DND-41 (cell line): ENCODE measurements at regions not wholly inside any gene's neighbourhood (a gene's known extent, or its start where the extent isn't known, plus 50 kb on each side); places are given as distances from the start of the nearest gene placed in this dataset.

ENCODE experiments used
- ATAC-seq: fragments of 200-7000 bp; cut with Tn5 transposase; 3 replicates; pipeline ENCODE4 v1.9.1; 2021; ENCODE audit warnings: low read depth; ENCODE audit not compliant: insufficient read depth
- DNase-seq: peaks from one replicate; pipeline ENCODE4 v3.0.0-alpha.2; 2020
- H2AFZ ChIP-seq: 2 replicates; pipeline ENCODE4 v1.6.0; 2012; ENCODE audit warnings: low read depth, low read length
- H3K27ac ChIP-seq: 2 replicates; pipeline ENCODE4 v1.5.1; 2012; ENCODE audit warnings: low read length, inconsistent platforms
- H3K27me3 ChIP-seq: fragments of 200-600 bp; sonication (generic); 2 replicates; pipeline ENCODE4 v1.6.0; 2012; ENCODE audit warnings: low read length, mild to moderate bottlenecking, inconsistent platforms; ENCODE audit not compliant: insufficient read depth, poor library complexity
- H3K36me3 ChIP-seq: 2 replicates; pipeline ENCODE4 v1.5.1; 2012; ENCODE audit warnings: low read length, inconsistent platforms; ENCODE audit not compliant: insufficient read depth
- H3K4me1 ChIP-seq: 2 replicates; pipeline ENCODE4 v1.5.1; 2012; ENCODE audit warnings: mild to moderate bottlenecking, low read length; ENCODE audit not compliant: insufficient read depth
- H3K4me2 ChIP-seq: 2 replicates; pipeline ENCODE4 v1.6.0; 2012; ENCODE audit warnings: mild to moderate bottlenecking, moderate library complexity, low read length, inconsistent platforms; ENCODE audit not compliant: insufficient read depth
- H3K4me3 ChIP-seq, 2 experiments: fragments of 200-600 bp in 1 of 2; shearing (Covaris generic) in 1 of 2; 2 replicates each; pipeline ENCODE4 v1.5.1; 2012 to 2016; ENCODE audit warnings: inconsistent platforms in 2 of 2, low read length in 2 of 2, mild to moderate bottlenecking in 2 of 2, low read depth in 1 of 2, moderate library complexity in 1 of 2
- H3K79me2 ChIP-seq: 2 replicates; pipeline ENCODE4 v1.6.0; 2012; ENCODE audit warnings: low read length, inconsistent platforms; ENCODE audit not compliant: insufficient read depth
- H3K9ac ChIP-seq: 2 replicates; pipeline ENCODE4 v1.6.0; 2012; ENCODE audit warnings: low read depth, mild to moderate bottlenecking, inconsistent platforms, low read length, moderate library complexity
- H3K9me3 ChIP-seq: 2 replicates; pipeline ENCODE4 v1.5.1; 2012; ENCODE audit warnings: low read length, moderate library complexity, mild to moderate bottlenecking, inconsistent platforms; ENCODE audit not compliant: insufficient read depth, severe bottlenecking
- H4K20me1 ChIP-seq: 2 replicates; pipeline ENCODE4 v1.6.0; 2012; ENCODE audit warnings: low read length; ENCODE audit not compliant: insufficient read depth
- EZH2 ChIP-seq: IDR thresholded peaks from 3 replicates; pipeline ENCODE4 v1.6.1; 2012; ENCODE audit warnings: borderline replicate concordance, low read depth, mild to moderate bottlenecking, moderate library complexity, low read length, inconsistent platforms; ENCODE audit not compliant: severe bottlenecking
- TF ChIP-seq, protein P1 (sequence below): IDR thresholded peaks from 2 replicates; pipeline ENCODE4 v1.5.1; 2012; ENCODE audit warnings: borderline replicate concordance, low read length, moderate library complexity, mild to moderate bottlenecking; ENCODE audit not compliant: poor library complexity, severe bottlenecking; ENCODE audit errors: extremely low read depth

DNA sequence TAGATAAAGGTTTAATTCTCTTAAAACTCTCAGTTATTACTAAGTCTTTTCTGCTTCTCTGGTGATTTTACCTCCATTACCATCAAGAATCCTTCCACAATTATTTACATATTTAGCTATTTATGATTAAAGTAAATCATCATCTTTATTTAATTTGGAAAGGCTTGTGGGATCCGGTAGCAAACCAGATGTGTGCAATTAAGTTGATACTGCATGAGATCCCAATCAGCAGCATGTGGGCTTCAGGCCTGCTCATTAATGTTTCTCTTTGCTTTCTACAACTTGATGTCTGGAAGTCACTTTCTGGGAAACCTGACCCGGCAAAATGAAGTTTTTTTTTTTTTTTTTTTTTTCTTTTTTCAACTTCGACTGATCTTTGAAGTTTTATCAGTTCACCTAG, 558.4 kb upstream of the ANO5 start:
- Histone ChIP-seq H4K20me1 (no peaks in the 10 kb centered on the region), H3K27ac (no peak overlapping the region), H3K9me3 (no peaks in the 10 kb centered on the region), H3K9ac (no peak overlapping the region), H3K4me1 (no peaks in the 10 kb centered on the region), H3K4me3 (no peak overlapping the region), H2AFZ (no peak overlapping the region), H3K27me3 (no peaks in the 10 kb centered on the region), H3K4me2 (no peak overlapping the region), H3K36me3 (no peaks in the 10 kb centered on the region), H3K79me2 (no peaks in the 10 kb centered on the region)
- TF ChIP-seq, protein P1, sequence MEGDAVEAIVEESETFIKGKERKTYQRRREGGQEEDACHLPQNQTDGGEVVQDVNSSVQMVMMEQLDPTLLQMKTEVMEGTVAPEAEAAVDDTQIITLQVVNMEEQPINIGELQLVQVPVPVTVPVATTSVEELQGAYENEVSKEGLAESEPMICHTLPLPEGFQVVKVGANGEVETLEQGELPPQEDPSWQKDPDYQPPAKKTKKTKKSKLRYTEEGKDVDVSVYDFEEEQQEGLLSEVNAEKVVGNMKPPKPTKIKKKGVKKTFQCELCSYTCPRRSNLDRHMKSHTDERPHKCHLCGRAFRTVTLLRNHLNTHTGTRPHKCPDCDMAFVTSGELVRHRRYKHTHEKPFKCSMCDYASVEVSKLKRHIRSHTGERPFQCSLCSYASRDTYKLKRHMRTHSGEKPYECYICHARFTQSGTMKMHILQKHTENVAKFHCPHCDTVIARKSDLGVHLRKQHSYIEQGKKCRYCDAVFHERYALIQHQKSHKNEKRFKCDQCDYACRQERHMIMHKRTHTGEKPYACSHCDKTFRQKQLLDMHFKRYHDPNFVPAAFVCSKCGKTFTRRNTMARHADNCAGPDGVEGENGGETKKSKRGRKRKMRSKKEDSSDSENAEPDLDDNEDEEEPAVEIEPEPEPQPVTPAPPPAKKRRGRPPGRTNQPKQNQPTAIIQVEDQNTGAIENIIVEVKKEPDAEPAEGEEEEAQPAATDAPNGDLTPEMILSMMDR = no peak
- no peak for TF ChIP-seq EZH2
- DNase-seq (no peak), ATAC-seq (no peak)

DNA sequence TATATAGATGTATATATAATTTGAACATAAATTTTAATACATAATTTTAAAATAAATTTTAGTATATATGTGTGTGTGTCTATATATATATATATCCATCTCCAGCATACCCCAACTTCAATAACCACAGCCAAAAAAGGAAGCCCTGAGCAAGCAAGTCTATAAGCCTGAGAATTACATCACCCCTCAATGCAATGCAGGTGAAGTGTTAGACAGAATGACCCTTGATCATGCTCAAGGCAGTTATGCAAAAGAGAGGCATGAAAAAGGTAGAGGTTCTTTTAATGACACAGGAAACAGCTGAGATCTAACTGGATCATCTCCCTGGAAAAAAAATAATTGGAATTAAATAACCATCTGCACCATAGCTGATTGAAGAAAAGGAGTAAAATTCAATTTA, 557.9 kb upstream of the ANO5 start:
- Histone ChIP-seq H2AFZ (no peak overlapping the region), H3K4me1 (peaks cover 3% of the 10 kb centered on the region; the same call in 1 of the 2 replicates), H3K9ac (no peak overlapping the region), H3K27me3 (no peaks in the 10 kb centered on the region), H4K20me1 (no peaks in the 10 kb centered on the region), H3K36me3 (no peaks in the 10 kb centered on the region), H3K27ac (no peak overlapping the region), H3K79me2 (no peaks in the 10 kb centered on the region), H3K9me3 (no peaks in the 10 kb centered on the region), H3K4me3 (no peak overlapping the region), H3K4me2 (no peak overlapping the region)
- no peak for TF ChIP-seq EZH2
- TF ChIP-seq, protein P1 = no peak
- DNase-seq = no peak
- peak; percentile 37; the same call in 1 of the 3 replicates for ATAC-seq

DNA sequence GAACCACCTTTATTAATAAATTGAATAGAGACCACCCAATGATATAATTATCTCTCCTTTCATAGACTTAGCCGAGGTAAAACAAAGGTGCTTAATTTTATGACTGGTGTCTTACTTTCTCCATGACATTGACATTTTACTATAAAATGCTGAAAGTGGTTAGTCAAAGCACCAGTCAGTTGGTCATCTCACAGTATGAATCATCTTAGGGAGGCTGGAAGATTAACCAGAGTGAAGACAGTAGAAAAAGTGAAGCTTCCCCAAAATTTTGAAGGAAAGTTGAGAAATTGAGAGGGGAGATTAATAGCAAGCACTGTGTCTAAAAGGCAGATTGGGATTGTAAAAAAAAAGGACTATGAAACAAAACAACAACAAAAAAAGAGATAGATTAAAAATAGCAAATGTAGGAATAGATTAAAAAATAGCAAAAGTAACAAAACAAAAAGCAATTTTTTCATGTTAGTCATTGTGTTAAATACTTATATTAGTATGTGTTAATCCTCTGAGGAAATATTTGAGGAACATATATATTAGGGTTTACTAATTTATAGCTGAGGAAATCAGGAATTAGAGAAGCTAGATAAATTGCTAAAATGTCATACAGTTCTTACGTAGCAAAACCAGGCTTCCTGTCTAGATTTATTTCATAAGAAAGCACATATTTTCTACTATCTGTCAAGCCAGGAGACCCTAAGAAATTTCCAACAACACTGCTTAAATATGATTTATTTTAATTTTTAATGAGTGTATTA, 557.3 kb upstream of the ANO5 start:
- Histone ChIP-seq H3K27ac (no peak overlapping the region), H3K4me3 (no peak overlapping the region), H3K4me2 (no peak overlapping the region), H3K27me3 (no peaks in the 10 kb centered on the region), H2AFZ (no peak overlapping the region), H3K4me1 (peaks cover 9% of the 10 kb centered on the region), H4K20me1 (no peaks in the 10 kb centered on the region), H3K79me2 (no peaks in the 10 kb centered on the region), H3K9me3 (no peaks in the 10 kb centered on the region), H3K36me3 (no peaks in the 10 kb centered on the region), H3K9ac (no peak overlapping the region)
- no peak for ATAC-seq
- DNase-seq = no peak
- TF ChIP-seq, protein P1 = no peak
- no peak for TF ChIP-seq EZH2

DNA sequence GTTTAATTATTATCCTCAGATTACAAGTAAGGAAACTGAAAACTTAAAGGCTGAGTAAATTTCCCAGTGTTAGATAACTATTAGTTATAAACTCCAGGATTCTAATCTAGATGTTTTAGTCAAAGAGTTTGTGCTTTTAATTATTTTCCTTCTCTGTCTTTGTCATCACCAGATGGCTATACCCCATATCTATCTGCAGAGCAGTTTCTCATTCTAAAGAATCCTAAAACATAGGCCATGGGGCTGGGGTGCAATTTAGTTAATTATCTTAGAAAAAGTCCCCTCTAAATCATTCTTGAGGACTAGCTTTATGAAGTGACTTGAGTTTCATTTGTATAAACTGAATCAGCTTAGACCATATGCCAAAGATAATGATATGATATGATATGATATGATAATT, 556.3 kb upstream of the ANO5 start:
- Histone ChIP-seq H3K27ac (no peak overlapping the region), H4K20me1 (no peaks in the 10 kb centered on the region), H3K4me2 (no peak overlapping the region)

More for the DNA sequence above, 556.3 kb upstream of the ANO5 start:
- Histone ChIP-seq H3K79me2 (no peaks in the 10 kb centered on the region), H3K27me3 (no peaks in the 10 kb centered on the region), H2AFZ (no peak overlapping the region), H3K9me3 (no peaks in the 10 kb centered on the region), H3K4me3 (no peak overlapping the region), H3K36me3 (no peaks in the 10 kb centered on the region), H3K9ac (no peak overlapping the region), H3K4me1 (peaks cover 13% of the 10 kb centered on the region)
- TF ChIP-seq EZH2 = no peak
- TF ChIP-seq, protein P1 = no peak
- DNase-seq (no peak), ATAC-seq (no peak)
